ENCODE measurements at regions not wholly inside any gene's neighbourhood (a gene's known extent, or its start where the extent isn't known, plus 50 kb on each side); places are given as distances from the start of the nearest gene placed in this dataset.

GRCh38 chr7:125254566-125254965 is 324.9 kb upstream of the POT1 start:
- TF ChIP-seq POLR2AphosphoS5 (IDR thresholded peaks at IDR 0.05; ENCODE audit: low read depth, low read length) = no peak
- no peak for TF ChIP-seq POLR2A (IDR thresholded peaks at IDR 0.05; ENCODE audit: low read depth, low read length)
- no peak for TF ChIP-seq TAF1 (IDR thresholded peaks at IDR 0.05; ENCODE audit: borderline replicate concordance, low read depth, low read length)
